Germinal center (tissue), 1 donor: ENCODE measurements at regions not wholly inside any gene's neighbourhood (a gene's known extent, or its start where the extent isn't known, plus 50 kb on each side); places are given as distances from the start of the nearest gene placed in this dataset.

ENCODE experiments used
- DNase-seq: peaks from one replicate; pipeline ENCODE4 v3.0.0; 2012; ENCODE audit warnings: mixed read lengths, low spot score

DNA sequence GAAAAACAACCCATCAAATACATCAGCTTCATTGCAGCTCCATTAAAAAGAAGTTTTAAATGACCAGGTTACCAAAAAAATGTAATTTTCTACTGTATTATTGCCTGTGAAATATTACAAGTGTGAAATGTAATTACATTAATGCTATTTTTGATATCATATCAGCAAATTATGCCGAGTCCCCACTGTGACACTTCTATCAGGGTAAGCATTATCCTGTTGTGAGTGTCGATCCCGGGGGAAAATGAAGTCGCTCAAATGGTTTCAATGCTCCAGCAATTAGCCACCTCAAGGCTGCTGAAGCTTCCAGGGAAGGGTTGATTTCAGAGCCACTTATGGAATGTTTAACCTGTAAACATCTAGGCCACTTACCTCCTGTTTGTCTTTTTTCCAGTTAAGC, 70.4 kb downstream of the RCN1 start:
- no peak for DNase-seq

DNA sequence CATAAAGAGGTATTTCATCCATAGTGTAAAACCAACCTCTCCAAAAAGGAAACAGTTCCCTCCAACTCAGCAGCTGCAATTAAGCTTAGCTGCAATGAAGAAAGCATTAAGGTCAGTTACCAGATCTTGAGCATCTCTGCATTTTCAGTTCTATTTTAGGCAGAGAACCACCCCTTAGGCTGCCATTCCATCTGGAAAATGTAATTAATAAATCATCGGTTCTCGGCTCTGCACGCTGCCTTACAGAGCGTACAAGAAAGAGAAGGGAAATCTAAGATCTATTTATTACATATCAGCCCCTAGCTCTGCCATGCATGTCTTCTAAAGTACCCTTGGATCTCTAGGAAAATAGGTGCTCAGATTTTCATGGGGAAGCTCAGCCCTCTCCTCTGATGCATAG, 71.5 kb downstream of the RCN1 start:
- DNase-seq = no peak

DNA sequence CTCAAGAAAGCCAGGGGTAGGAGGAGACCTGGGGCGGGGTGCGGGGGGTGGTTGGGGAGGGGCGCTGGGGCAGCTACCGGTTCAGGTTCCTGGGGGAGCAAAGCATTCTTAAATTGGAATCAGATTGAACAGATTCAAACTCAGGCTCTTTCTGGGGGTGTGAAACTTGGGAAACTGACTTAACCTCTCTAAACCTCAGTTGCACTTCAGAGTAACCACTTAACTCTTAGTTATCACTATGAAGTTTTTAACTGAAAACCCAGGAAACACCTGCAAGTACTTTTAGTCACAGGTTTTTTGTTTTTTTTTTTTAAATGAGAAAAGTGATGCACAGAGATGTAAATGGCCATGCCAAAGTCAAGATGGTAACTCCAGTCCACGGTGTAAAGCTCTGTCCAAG, 72.0 kb downstream of the RCN1 start:
- no peak for DNase-seq

GRCh38 chr11:32163557-32163956, 72.7 kb downstream of the RCN1 start:
- no peak for DNase-seq

DNA sequence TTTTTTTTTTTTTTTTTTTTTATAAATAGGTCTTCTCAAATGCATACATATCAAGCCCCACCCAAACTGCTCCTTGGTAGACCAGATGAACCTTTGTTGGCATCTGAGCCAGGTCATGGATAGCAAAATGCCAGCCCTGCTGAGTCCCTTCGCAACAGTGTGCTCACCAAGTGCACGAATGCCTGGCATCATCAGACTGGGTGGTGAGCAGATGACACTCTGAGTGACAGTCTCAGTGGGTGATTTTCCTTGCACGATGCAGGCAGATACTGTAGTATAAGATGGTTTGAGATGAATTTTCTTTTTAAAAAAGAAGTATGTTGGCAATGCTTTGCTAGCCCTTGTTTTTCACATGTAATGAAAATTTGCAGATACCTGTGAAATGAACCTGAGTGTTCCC, 74.0 kb downstream of the RCN1 start:
- DNase-seq = no peak

- no peak for DNase-seq
These were observed 78.0 kb downstream of the RCN1 start for GRCh38 chr11:32168924-32169323.

- DNase-seq = no peak
These were observed 80.6 kb downstream of the RCN1 start for GRCh38 chr11:32171445-32171844.

DNA sequence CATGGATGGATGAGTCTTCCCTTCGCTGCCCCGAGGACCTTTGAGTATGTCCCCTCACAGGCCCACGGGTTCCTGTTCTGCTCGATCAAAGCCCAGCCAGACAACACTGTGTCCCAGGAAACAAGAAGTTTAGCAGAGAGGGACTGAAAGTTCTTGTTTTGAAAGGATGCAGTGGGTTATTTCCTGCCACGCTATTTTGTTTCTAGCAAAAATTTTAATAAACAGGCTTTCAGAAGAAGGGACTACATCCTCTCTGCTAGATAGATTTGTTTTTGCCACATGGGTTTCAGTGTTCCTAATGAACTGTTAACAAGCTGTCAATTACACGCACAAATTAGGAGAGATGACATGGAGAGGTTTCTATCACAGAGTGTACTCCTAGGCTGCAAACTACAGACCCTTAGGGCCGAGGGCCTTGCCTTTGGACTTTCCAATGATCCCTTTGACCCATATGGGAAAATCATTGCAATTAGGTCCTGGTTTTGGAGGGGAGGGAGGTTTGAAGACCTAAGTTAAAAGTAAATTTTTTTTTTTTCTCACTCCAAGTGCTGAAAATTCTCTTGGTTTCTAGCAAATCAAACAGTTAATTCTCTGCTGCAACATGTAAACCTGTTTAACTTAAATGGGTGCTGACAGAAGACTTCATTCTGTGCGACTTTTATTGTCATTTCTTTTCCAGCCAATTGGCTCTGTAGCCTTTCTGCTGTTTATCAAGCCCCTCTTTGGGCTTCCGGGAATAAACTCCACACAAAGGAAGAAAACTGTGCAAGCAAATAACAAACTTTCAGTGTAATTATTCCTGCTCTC, 81.4 kb downstream of the RCN1 start:
- DNase-seq = no peak

DNA sequence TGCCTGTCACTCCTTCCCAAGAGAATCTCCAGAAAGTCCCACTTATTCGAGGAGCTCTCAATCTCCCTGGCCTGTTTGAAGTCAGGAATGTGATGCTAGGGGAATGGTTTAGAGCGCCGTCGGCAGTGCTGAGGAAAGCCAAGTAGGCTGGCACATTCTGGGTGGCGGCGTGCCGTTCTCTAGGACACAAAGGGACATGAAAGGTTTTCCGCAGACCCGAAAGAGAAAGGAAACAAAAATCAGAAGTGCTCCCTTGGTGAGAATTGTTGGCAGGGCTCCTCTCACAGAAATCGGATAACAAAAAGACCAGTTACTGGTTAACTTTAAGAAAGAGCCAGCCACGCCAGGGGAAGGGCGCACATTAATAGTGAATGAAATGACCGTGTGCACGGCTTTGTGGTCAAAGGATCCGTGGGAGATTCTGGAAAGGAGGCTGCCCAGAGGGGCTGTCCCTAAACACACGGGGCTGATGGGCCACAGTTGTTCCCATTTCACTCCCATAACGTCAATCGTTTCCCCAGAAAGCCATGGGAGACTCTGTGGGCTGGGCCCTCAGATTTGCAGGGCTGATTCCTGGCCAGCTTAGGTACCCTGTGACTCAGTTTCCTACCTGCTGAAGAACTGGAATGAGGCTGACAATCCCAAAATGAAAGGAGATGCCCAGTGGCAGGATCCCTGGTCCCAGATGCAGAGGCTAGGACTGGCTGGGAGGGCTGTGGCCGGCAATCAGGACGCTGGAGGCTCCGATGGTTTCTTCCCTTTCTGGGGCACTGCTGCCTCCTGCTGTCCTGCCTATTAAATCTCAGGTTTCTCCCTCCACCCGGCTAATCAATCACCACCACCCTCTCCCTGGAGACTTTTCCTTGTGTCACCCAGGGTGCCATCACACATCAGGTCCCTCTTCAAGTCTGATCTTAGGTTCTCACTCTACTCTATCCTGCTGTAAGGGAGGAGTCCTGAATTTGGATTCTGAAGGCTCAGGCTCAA, 82.3 kb downstream of the RCN1 start:
- no peak for DNase-seq

GRCh38 chr11:32173977-32174376, 83.1 kb downstream of the RCN1 start:
- DNase-seq = no peak

DNA sequence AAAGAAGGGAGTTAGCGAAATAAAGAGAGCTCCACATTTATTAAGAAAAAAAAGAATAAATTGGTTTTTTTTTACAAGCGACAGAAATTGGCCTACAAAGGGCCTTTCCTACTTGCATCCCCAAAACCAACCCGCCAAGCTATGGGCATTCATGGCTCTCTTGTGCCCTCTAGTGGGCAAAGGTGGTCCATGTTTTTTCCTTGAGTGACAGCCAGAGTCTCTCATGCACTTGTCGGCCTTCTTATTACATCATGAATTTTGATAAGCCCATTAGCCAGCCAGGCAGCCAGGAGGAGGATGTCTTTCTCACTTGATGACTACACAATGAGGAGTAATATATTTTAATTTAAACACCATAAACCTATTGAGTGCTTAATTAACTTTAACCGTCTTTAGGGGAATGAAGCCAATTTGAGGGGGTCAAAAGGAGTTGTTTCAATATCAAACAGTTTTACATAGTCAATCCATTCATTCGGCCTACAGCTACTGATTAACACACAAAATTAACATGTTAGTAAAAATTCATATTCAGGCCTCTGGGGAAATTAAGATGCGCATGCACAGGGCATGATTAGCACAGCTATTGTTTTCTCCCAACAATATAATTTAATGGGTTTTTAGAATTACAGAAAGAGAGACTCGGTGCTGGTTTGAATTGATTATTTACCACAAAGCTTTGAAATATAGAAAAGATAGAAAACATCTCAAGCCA, 85.5 kb downstream of the RCN1 start:
- peak; percentile 62 for DNase-seq

GRCh38 chr11:32178692-32179091, 87.8 kb downstream of the RCN1 start:
- no peak for DNase-seq

GRCh38 chr11:32183512-32183911, 92.6 kb downstream of the RCN1 start:
- DNase-seq = no peak

GRCh38 chr11:32184041-32184722, 93.3 kb downstream of the RCN1 start:
- no peak for DNase-seq

- no peak for DNase-seq
These were observed 94.0 kb downstream of the RCN1 start for GRCh38 chr11:32184723-32185376.

DNA sequence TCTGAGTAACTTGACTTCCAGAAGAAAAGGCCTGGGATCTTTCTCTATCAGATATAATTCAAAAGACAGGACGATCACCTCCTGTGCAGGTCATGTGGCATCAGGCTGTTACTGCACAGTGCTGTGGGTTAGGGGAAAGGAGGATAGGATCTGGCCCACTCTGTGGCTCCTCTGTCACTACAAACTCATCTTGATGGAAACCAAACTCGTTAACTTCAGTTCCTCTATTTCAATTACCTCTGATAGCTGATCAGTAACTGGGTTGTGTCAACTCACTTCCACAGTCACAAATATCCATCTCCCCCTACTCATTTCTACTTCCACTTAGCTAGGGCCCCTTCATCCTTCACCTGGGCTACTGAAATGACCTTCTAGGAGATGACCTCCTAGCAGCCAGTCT, 95.2 kb downstream of the RCN1 start:
- DNase-seq = no peak

DNA sequence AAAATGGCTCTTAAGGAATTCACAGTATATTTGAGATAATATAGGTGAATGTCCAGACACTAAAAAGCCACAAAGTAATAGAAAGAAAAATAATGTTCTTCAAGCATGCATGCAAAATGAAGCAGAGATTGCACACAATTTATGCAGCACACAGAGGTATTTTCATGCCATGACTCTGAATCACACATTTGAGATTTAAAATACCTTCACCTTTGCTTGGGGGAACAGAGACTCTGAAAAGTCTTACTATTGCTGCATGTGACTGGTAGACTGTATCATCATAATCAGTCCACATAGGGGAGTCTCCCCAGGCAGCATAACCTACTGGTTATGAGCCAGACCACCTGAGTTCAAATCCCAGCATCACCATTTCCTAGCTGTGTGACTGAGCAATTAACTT, 96.2 kb downstream of the RCN1 start:
- DNase-seq = no peak

- no peak for DNase-seq
These were observed 97.9 kb downstream of the RCN1 start for GRCh38 chr11:32188785-32189184.

GRCh38 chr11:32196137-32196536, 105.3 kb downstream of the RCN1 start:
- no peak for DNase-seq

- no peak for DNase-seq
These were observed 107.2 kb downstream of the RCN1 start for GRCh38 chr11:32198053-32198452.

DNA sequence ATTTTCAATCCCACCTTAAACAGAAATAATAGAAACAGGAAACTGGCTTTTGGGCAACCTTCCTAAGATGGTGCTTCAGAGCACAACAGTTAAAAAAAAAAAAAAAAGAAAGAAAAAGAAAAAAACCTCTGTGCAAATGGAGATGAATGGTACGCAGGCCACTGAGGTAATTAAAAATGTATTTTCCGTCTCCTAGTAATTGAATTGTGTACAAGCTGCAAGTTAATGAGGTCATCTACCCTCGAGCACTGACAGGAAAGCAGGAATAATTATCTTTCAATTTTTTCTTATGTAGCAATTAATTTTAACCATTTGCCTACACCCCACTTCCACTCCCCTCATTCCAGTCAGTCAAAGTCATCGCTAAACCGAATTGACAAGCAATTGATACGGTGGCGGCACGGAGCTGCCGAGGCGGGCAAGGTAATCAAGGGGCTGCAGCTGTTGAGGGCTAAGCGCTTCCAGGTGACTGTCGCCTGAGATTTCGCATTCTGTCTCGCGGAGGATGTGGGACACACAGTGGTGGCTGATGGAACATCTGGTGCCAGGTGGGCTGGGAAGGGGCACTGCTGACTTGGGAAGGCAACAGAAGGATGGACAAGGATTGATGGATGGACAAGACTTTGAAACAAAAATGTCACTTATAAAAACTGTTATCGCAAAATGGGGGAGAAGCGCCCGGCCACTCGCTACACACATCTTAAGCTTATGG, 109.4 kb downstream of the RCN1 start:
- DNase-seq = no peak
